GM12872 (cell line): ENCODE measurements at regions not wholly inside any gene's neighbourhood (a gene's known extent, or its start where the extent isn't known, plus 50 kb on each side); places are given as distances from the start of the nearest gene placed in this dataset.
A peak's percentile ranks its signal among the peaks of the same experiment; 100 is the strongest.

Source experiments
- CTCF ChIP-seq: IDR thresholded peaks from 3 replicates; pipeline ENCODE4 v1.5.1; 2011; ENCODE audit warnings: low read depth, mild to moderate bottlenecking, low read length, moderate library complexity; ENCODE audit not compliant: insufficient read depth

- no peak for TF ChIP-seq CTCF
These were observed 122.3 kb upstream of the PRR20G start for GRCh38 chr3:127410137-127410488.

- TF ChIP-seq CTCF = no peak
These were observed 121.7 kb upstream of the PRR20G start for GRCh38 chr3:127409421-127410136.

- no peak for TF ChIP-seq CTCF
These were observed 121.0 kb upstream of the PRR20G start for GRCh38 chr3:127408684-127409420.

- no peak for TF ChIP-seq CTCF
These were observed 120.3 kb upstream of the PRR20G start for GRCh38 chr3:127408022-127408683.

GRCh38 chr3:127407026-127407939, 119.4 kb upstream of the PRR20G start:
- TF ChIP-seq CTCF = no peak

GRCh38 chr3:127406309-127407025, 118.6 kb upstream of the PRR20G start:
- peak; percentile 54; the same call in 2 of the 3 replicates for TF ChIP-seq CTCF
